Neural progenitor cell (in vitro differentiated cells): ENCODE measurements at regions not wholly inside any gene's neighbourhood (a gene's known extent, or its start where the extent isn't known, plus 50 kb on each side); places are given as distances from the start of the nearest gene placed in this dataset.

Experiments used
- DNase-seq: peaks from one replicate; pipeline ENCODE4 v3.0.0-alpha.2; 2016; ENCODE audit warnings: low spot score
- H2AFZ ChIP-seq: fragments of 200-600 bp; sonication (generic); replicated peaks from 2 replicates; pipeline ENCODE4 v1.6.1; 2016; ENCODE audit warnings: antibody characterized with exemption
- H3F3A ChIP-seq: fragments of 200-600 bp; sonication (generic); 2 replicates; pipeline ENCODE4 v1.6.1; 2016; ENCODE audit warnings: antibody characterized with exemption, low read depth
- H3K27ac ChIP-seq: fragments of 200-600 bp; sonication (generic); 2 replicates; pipeline ENCODE4 v1.5.1; 2016; ENCODE audit warnings: mild to moderate bottlenecking
- H3K27me3 ChIP-seq: fragments of 200-600 bp; sonication (generic); 2 replicates; pipeline ENCODE4 v1.6.1; 2016; ENCODE audit warnings: mild to moderate bottlenecking, moderate library complexity
- H3K36me3 ChIP-seq: fragments of 200-600 bp; sonication (generic); 2 replicates; pipeline ENCODE4 v1.5.1; 2016
- H3K4me1 ChIP-seq: fragments of 200-600 bp; sonication (generic); 2 replicates; pipeline ENCODE4 v1.6.1; 2016; ENCODE audit warnings: mixed run types
- H3K4me2 ChIP-seq: fragments of 200-600 bp; sonication (generic); 2 replicates; pipeline ENCODE4 v1.6.1; 2016
- H3K4me3 ChIP-seq: fragments of 200-600 bp; sonication (generic); 2 replicates; pipeline ENCODE4 v1.5.1; 2016
- H3K79me2 ChIP-seq: fragments of 200-600 bp; sonication (generic); 2 replicates; pipeline ENCODE4 v1.6.1; 2016; ENCODE audit warnings: low read depth
- H3K9ac ChIP-seq: fragments of 200-600 bp; sonication (generic); 2 replicates; pipeline ENCODE4 v1.6.1; 2016
- H3K9me3 ChIP-seq: fragments of 200-600 bp; sonication (generic); 2 replicates; pipeline ENCODE4 v1.5.1; 2016; ENCODE audit warnings: low read depth
- H4K20me1 ChIP-seq: fragments of 200-600 bp; sonication (generic); 2 replicates; pipeline ENCODE4 v1.6.1; 2016; ENCODE audit warnings: low read depth
- H3K27ac Mint-ChIP-seq: 3 replicates; pipeline ENCODE4 v1.8.0; 2021; ENCODE audit warnings: mixed read lengths
- H3K27me3 Mint-ChIP-seq: 2 replicates; pipeline ENCODE4 v1.8.0; 2022; ENCODE audit warnings: low read depth, mild to moderate bottlenecking, inconsistent platforms, moderate library complexity, mixed read lengths; ENCODE audit not compliant: insufficient read depth
- H3K36me3 Mint-ChIP-seq: 3 replicates; pipeline ENCODE4 v1.8.0; 2021; ENCODE audit warnings: mixed read lengths
- H3K4me1 Mint-ChIP-seq: 3 replicates; pipeline ENCODE4 v1.8.0; 2021; ENCODE audit warnings: mixed read lengths
- H3K4me3 Mint-ChIP-seq: 3 replicates; pipeline ENCODE4 v1.8.0; 2021; ENCODE audit warnings: mild to moderate bottlenecking, moderate library complexity, mixed read lengths
- H3K9me3 Mint-ChIP-seq: 3 replicates; pipeline ENCODE4 v1.8.0; 2020; ENCODE audit warnings: mixed read lengths
- CTCF ChIP-seq: fragments of 200-600 bp; sonication (generic); IDR thresholded peaks from 2 replicates; pipeline ENCODE4 v1.5.1; 2017; ENCODE audit warnings: antibody characterized with exemption, mild to moderate bottlenecking
- EZH2 ChIP-seq: fragments of 200-600 bp; sonication (generic); IDR thresholded peaks from 2 replicates; pipeline ENCODE4 v1.6.1; 2017; ENCODE audit warnings: antibody characterized with exemption, mild to moderate bottlenecking, moderate library complexity
- EZH2phosphoT487 ChIP-seq: fragments of 200-600 bp; sonication (generic); IDR thresholded peaks from 2 replicates; pipeline ENCODE4 v1.6.1; 2017; ENCODE audit warnings: antibody characterized with exemption

- Histone ChIP-seq H3K4me1 (peaks cover 14% of the 10 kb centered on the region), H3K9ac (no peak overlapping the region), H3K4me3 (no peak overlapping the region), H3K27me3 (no peaks in the 10 kb centered on the region), H3K79me2 (no peaks in the 10 kb centered on the region), H3K36me3 (peaks cover 4% of the 10 kb centered on the region), H4K20me1 (no peaks in the 10 kb centered on the region), H3F3A (peaks cover 36% of the 10 kb centered on the region), H3K9me3 (peaks cover 16% of the 10 kb centered on the region), H3K27ac (peak overlapping the region; percentile 64), H3K4me2 (no peak overlapping the region), H2AFZ (peak overlapping the region; percentile 27)
- no peak overlapping the region for H3K4me3 Mint-ChIP-seq
- TF ChIP-seq EZH2 (no peak), CTCF (no peak), EZH2phosphoT487 (no peak)
- no peaks in the 10 kb centered on the region for H3K27me3 Mint-ChIP-seq
- no peak for DNase-seq
- peaks cover 4% of the 10 kb centered on the region for H3K9me3 Mint-ChIP-seq
- no peak overlapping the region for H3K27ac Mint-ChIP-seq
- no peaks in the 10 kb centered on the region for H3K36me3 Mint-ChIP-seq
- no peaks in the 10 kb centered on the region for H3K4me1 Mint-ChIP-seq
Measured at GRCh38 chr7:54394834-54395233, 147.3 kb upstream of the VSTM2A start.

GRCh38 chr7:54397836-54398612 lies 144.2 kb upstream of the VSTM2A start:
- no peaks in the 10 kb centered on the region for H4K20me1 ChIP-seq
- H3K36me3 ChIP-seq, result no peaks in the 10 kb centered on the region
- TF ChIP-seq EZH2 (no peak), EZH2phosphoT487 (no peak), CTCF (no peak)
- no peak overlapping the region for H3K27ac Mint-ChIP-seq
- H3K27me3 ChIP-seq, result no peaks in the 10 kb centered on the region
- no peaks in the 10 kb centered on the region for H3K36me3 Mint-ChIP-seq
- H3K79me2 ChIP-seq, result no peaks in the 10 kb centered on the region
- H3K4me1 ChIP-seq, result peaks cover 14% of the 10 kb centered on the region
- H3K9me3 ChIP-seq, result peaks cover 4% of the 10 kb centered on the region
- no peak overlapping the region for H3K4me2 ChIP-seq
- no peak overlapping the region for H3K9ac ChIP-seq
- no peak overlapping the region for H3K4me3 ChIP-seq
- H3K4me1 Mint-ChIP-seq, result no peaks in the 10 kb centered on the region
- H2AFZ ChIP-seq, result no peak overlapping the region
- H3K27ac ChIP-seq, result no peak overlapping the region
- peaks cover 29% of the 10 kb centered on the region for H3F3A ChIP-seq
- DNase-seq, result no peak
- H3K4me3 Mint-ChIP-seq, result no peak overlapping the region
- peaks cover 1% of the 10 kb centered on the region for H3K9me3 Mint-ChIP-seq
- H3K27me3 Mint-ChIP-seq, result no peaks in the 10 kb centered on the region

- no peak for DNase-seq
- no peaks in the 10 kb centered on the region for H3K79me2 ChIP-seq
- no peak overlapping the region for H3K27ac ChIP-seq
- no peak overlapping the region for H3K9ac ChIP-seq
- no peak overlapping the region for H3K4me2 ChIP-seq
- H3F3A ChIP-seq, result peaks cover 21% of the 10 kb centered on the region
- H3K36me3 ChIP-seq, result no peaks in the 10 kb centered on the region
- H3K4me1 ChIP-seq, result peaks cover 12% of the 10 kb centered on the region
- Mint-ChIP-seq H3K4me3 (no peak overlapping the region), H3K4me1 (no peaks in the 10 kb centered on the region), H3K27ac (no peak overlapping the region), H3K27me3 (no peaks in the 10 kb centered on the region), H3K36me3 (no peaks in the 10 kb centered on the region), H3K9me3 (no peaks in the 10 kb centered on the region)
- H2AFZ ChIP-seq, result no peak overlapping the region
- no peak overlapping the region for H3K4me3 ChIP-seq
- H3K27me3 ChIP-seq, result no peaks in the 10 kb centered on the region
- no peaks in the 10 kb centered on the region for H4K20me1 ChIP-seq
- H3K9me3 ChIP-seq, result no peaks in the 10 kb centered on the region
- TF ChIP-seq EZH2 (no peak), CTCF (no peak), EZH2phosphoT487 (no peak)
Measured at GRCh38 chr7:54398863-54399262, 143.3 kb upstream of the VSTM2A start.
